ENCODE measurements at regions not wholly inside any gene's neighbourhood (a gene's known extent, or its start where the extent isn't known, plus 50 kb on each side); places are given as distances from the start of the nearest gene placed in this dataset.

DNA sequence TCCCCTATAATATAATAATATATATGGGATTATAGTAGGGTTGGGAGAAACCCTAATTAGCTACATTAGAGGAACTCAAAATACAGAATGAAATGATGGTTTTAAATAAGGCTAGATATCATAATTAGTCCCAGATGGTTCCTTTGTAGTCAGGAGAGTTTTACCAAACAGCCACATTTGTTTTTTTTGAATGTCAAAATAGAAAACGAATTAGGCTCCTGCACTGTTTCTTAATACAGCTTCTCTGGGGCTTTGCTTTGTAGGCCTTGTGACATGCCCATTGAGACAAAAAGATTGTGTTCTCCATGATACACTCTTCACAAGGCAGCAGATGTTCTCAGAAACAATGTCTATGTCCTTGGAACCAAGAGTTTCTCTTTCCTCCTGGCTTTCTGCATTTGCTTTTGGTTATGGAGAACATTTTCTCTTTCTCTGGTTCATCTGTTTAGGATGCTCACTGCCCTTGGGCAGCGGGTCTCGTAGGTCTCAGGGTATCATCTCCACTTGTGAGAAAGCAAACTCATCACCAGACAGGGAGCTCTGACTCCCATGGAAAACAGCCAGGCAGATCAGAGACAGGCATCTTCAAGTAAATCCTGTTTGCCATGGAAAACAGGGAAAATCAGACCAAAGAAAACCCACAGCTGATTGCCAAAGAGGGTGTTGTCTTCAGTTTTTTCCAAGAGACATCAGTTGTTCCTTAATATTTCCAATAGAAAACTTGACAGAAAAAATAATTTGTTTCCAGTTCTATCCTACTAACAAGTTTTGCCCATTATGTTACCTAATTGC lies 54.1 kb upstream of the RPS23 start:
- ChIA-PET CTCF (ENCODE audit: low intra/inter-chr PET ratio, low total read pairs) (no interaction called here), POLR2A (no interaction called here)
- Histone ChIP-seq H4K20me1 (ENCODE audit: insufficient read depth, low read length) (no peaks in the 10 kb centered on the region), H2AFZ (ENCODE audit: low read length) (no peak overlapping the region), H3K9ac (ENCODE audit: insufficient read depth, low read depth, low read length) (no peak overlapping the region), H3K27ac (ENCODE audit: extremely low read length, insufficient read depth, low read length) (no peak overlapping the region), H3K36me3 (replicated peaks in 1 of 2; ENCODE audit: control insufficient read depth in 1 of 2, insufficient read depth in 2 of 2, low read length in 2 of 2) (no peaks in the 10 kb centered on the region), H3K4me1 (ENCODE audit: insufficient read depth, low read length) (no peaks in the 10 kb centered on the region), H3K27me3 (ENCODE audit: control insufficient read depth in 1 of 2, insufficient read depth in 2 of 2, low read length in 2 of 2) (peaks cover 0 to 2% of the 10 kb centered on the region in 2 experiments; a peak in 2 of 5 replicates), H3K9me3 (ENCODE audit: low read length) (no peaks in the 10 kb centered on the region), H3K4me3 (replicated peaks in 1 of 3; ENCODE audit: insufficient read depth in 1 of 3, low read depth in 2 of 3, low read length in 3 of 3) (no peak overlapping the region), H3K4me2 (ENCODE audit: low read depth, low read length) (no peak overlapping the region), H3K79me2 (ENCODE audit: insufficient read depth, low read length) (no peaks in the 10 kb centered on the region)
- 27% methylated on average over 3 of the region's 3 CpGs for WGBS (ENCODE audit: low lambda C conversion rate)
- ATAC-seq (no peak), FAIRE-seq (no peak), DNase-seq (ENCODE audit: low spot score) (no peak)
- TF ChIP-seq SIX4 (CRISPR knock-in tag; IDR thresholded peaks at IDR 0.05), result no peak
- no peak for TF ChIP-seq ASH2L (IDR thresholded peaks at IDR 0.05; ENCODE audit: insufficient read length, low read depth, low read length)
- BruUV-seq (replicated peaks), result no TSS peak
- in situ Hi-C loops (cut with HindIII; ENCODE audit: extremely low pct_ligation_motif_present, low pct_unique_long_range_greater_than_20kb) (no loop called here), intact Hi-C loops (cut with micrococcal nuclease; ENCODE audit: unreplicated experiment) (no loop called here)

DNA sequence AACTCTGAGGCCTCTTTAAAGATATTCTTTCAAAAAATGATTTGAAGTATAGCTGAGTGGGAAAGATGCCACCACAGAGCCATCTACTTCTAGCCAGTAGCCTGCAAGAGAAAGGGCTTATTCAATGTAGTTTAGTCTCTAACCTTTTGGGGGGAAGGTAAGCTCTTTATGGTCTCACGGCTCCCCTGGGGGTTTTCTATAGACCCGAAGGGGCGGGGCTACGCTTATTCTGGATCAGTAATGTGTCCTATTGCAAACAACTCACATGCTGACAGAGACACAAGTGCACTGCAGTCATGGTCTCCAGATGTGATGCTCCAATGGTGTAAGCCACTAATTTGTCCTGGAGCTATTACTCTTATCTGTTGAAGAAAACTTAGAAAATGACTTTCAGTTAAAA lies 53.4 kb upstream of the RPS23 start:
- no peak overlapping the region for H3K9ac ChIP-seq (ENCODE audit: insufficient read depth, low read depth, low read length)
- no peak overlapping the region for H3K27ac ChIP-seq (ENCODE audit: extremely low read length, insufficient read depth, low read length)
- no peak overlapping the region for H3K4me2 ChIP-seq (ENCODE audit: low read depth, low read length)
- no peaks in the 10 kb centered on the region for H3K36me3 ChIP-seq (replicated peaks in 1 of 2; ENCODE audit: control insufficient read depth in 1 of 2, insufficient read depth in 2 of 2, low read length in 2 of 2)
- FAIRE-seq (no peak), ATAC-seq (no peak), DNase-seq (ENCODE audit: low spot score) (no peak)
- WGBS (ENCODE audit: low lambda C conversion rate), result 6% methylated on average over 4 of the region's 4 CpGs
- CTCF ChIA-PET (ENCODE audit: low intra/inter-chr PET ratio, low total read pairs), result no interaction called here
- no peaks in the 10 kb centered on the region for H3K79me2 ChIP-seq (ENCODE audit: insufficient read depth, low read length)
- H4K20me1 ChIP-seq (ENCODE audit: insufficient read depth, low read length), result no peaks in the 10 kb centered on the region
- H3K27me3 ChIP-seq (ENCODE audit: control insufficient read depth in 1 of 2, insufficient read depth in 2 of 2, low read length in 2 of 2), result peaks cover 0 to 2% of the 10 kb centered on the region in 2 experiments; a peak in 1 of 5 replicates
- BruUV-seq (replicated peaks), result no TSS peak
- POLR2A ChIA-PET, result no interaction called here
- H3K4me1 ChIP-seq (ENCODE audit: insufficient read depth, low read length), result no peaks in the 10 kb centered on the region
- in situ Hi-C loops (cut with HindIII; ENCODE audit: extremely low pct_ligation_motif_present, low pct_unique_long_range_greater_than_20kb) (no loop called here), intact Hi-C loops (cut with micrococcal nuclease; ENCODE audit: unreplicated experiment) (no loop called here)
- no peak overlapping the region for H2AFZ ChIP-seq (ENCODE audit: low read length)
- H3K9me3 ChIP-seq (ENCODE audit: low read length), result no peaks in the 10 kb centered on the region
- no peak overlapping the region for H3K4me3 ChIP-seq (replicated peaks in 1 of 3; ENCODE audit: insufficient read depth in 1 of 3, low read depth in 2 of 3, low read length in 3 of 3)
- TF ChIP-seq ZNF777 (CRISPR knock-in tag; IDR thresholded peaks at IDR 0.05) (no peak), ZNF605 (CRISPR knock-in tag; IDR thresholded peaks at IDR 0.05) (no peak), ZNF333 (CRISPR knock-in tag; IDR thresholded peaks at IDR 0.05; ENCODE audit: borderline replicate concordance) (no peak)
- TF ChIP-seq, protein P1, sequence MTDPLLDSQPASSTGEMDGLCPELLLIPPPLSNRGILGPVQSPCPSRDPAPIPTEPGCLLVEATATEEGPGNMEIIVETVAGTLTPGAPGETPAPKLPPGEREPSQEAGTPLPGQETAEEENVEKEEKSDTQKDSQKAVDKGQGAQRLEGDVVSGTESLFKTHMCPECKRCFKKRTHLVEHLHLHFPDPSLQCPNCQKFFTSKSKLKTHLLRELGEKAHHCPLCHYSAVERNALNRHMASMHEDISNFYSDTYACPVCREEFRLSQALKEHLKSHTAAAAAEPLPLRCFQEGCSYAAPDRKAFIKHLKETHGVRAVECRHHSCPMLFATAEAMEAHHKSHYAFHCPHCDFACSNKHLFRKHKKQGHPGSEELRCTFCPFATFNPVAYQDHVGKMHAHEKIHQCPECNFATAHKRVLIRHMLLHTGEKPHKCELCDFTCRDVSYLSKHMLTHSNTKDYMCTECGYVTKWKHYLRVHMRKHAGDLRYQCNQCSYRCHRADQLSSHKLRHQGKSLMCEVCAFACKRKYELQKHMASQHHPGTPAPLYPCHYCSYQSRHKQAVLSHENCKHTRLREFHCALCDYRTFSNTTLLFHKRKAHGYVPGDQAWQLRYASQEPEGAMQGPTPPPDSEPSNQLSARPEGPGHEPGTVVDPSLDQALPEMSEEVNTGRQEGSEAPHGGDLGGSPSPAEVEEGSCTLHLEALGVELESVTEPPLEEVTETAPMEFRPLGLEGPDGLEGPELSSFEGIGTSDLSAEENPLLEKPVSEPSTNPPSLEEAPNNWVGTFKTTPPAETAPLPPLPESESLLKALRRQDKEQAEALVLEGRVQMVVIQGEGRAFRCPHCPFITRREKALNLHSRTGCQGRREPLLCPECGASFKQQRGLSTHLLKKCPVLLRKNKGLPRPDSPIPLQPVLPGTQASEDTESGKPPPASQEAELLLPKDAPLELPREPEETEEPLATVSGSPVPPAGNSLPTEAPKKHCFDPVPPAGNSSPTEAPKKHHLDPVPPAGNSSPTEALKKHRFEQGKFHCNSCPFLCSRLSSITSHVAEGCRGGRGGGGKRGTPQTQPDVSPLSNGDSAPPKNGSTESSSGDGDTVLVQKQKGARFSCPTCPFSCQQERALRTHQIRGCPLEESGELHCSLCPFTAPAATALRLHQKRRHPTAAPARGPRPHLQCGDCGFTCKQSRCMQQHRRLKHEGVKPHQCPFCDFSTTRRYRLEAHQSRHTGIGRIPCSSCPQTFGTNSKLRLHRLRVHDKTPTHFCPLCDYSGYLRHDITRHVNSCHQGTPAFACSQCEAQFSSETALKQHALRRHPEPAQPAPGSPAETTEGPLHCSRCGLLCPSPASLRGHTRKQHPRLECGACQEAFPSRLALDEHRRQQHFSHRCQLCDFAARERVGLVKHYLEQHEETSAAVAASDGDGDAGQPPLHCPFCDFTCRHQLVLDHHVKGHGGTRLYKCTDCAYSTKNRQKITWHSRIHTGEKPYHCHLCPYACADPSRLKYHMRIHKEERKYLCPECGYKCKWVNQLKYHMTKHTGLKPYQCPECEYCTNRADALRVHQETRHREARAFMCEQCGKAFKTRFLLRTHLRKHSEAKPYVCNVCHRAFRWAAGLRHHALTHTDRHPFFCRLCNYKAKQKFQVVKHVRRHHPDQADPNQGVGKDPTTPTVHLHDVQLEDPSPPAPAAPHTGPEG (CRISPR knock-in tag; IDR thresholded peaks at IDR 0.05), result no peak
- TF ChIP-seq, protein P2, sequence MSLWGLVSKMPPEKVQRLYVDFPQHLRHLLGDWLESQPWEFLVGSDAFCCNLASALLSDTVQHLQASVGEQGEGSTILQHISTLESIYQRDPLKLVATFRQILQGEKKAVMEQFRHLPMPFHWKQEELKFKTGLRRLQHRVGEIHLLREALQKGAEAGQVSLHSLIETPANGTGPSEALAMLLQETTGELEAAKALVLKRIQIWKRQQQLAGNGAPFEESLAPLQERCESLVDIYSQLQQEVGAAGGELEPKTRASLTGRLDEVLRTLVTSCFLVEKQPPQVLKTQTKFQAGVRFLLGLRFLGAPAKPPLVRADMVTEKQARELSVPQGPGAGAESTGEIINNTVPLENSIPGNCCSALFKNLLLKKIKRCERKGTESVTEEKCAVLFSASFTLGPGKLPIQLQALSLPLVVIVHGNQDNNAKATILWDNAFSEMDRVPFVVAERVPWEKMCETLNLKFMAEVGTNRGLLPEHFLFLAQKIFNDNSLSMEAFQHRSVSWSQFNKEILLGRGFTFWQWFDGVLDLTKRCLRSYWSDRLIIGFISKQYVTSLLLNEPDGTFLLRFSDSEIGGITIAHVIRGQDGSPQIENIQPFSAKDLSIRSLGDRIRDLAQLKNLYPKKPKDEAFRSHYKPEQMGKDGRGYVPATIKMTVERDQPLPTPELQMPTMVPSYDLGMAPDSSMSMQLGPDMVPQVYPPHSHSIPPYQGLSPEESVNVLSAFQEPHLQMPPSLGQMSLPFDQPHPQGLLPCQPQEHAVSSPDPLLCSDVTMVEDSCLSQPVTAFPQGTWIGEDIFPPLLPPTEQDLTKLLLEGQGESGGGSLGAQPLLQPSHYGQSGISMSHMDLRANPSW (CRISPR knock-in tag; IDR thresholded peaks at IDR 0.05; ENCODE audit: borderline replicate concordance), result no peak
- TF ChIP-seq, protein P3, sequence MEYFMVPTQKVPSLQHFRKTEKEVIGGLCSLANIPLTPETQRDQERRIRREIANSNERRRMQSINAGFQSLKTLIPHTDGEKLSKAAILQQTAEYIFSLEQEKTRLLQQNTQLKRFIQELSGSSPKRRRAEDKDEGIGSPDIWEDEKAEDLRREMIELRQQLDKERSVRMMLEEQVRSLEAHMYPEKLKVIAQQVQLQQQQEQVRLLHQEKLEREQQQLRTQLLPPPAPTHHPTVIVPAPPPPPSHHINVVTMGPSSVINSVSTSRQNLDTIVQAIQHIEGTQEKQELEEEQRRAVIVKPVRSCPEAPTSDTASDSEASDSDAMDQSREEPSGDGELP (IDR thresholded peaks at IDR 0.05; ENCODE audit: borderline replicate concordance, low read depth), result no peak

Data from HepG2 (cell line).